Breast epithelium (tissue), 3 donors: ENCODE measurements at regions not wholly inside any gene's neighbourhood (a gene's known extent, or its start where the extent isn't known, plus 50 kb on each side); places are given as distances from the start of the nearest gene placed in this dataset.

Experiments used
- POLR2AphosphoS5 ChIP-seq, 3 donors: sonication (generic); formaldehyde crosslinking; IDR thresholded peaks; one replicate each; pipeline ENCODE4 v1.6.1; 2017; ENCODE audit warnings: antibody characterized with exemption in 3 of 3
- TF ChIP-seq, protein P1 (sequence below), 3 donors: fragments of 450-650 bp; IDR thresholded peaks; one replicate each; pipeline ENCODE4 v1.5.1; 2016 to 2017; ENCODE audit warnings: antibody characterized with exemption in 3 of 3, mild to moderate bottlenecking in 3 of 3, moderate library complexity in 3 of 3

DNA sequence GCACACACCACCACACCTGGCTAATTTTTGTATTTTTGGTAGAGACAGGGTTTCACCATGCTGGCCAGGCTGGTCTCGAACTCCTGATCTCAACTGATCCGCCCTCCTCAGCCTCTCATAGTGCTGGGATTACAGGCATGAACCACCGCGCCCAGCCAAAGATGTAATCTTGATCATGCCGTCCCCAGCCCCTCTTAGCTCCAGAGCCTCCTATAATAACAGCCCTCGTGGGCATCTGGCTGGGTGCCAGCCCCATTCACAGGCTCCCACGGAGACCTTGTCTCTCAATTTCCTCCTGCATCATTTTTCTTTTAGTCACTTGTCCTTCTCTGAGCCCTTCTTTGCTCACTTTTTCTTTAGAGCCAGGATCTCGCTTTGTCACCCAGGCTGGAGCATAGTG, 94.2 kb downstream of the KATNIP start:
- TF ChIP-seq, protein P1, sequence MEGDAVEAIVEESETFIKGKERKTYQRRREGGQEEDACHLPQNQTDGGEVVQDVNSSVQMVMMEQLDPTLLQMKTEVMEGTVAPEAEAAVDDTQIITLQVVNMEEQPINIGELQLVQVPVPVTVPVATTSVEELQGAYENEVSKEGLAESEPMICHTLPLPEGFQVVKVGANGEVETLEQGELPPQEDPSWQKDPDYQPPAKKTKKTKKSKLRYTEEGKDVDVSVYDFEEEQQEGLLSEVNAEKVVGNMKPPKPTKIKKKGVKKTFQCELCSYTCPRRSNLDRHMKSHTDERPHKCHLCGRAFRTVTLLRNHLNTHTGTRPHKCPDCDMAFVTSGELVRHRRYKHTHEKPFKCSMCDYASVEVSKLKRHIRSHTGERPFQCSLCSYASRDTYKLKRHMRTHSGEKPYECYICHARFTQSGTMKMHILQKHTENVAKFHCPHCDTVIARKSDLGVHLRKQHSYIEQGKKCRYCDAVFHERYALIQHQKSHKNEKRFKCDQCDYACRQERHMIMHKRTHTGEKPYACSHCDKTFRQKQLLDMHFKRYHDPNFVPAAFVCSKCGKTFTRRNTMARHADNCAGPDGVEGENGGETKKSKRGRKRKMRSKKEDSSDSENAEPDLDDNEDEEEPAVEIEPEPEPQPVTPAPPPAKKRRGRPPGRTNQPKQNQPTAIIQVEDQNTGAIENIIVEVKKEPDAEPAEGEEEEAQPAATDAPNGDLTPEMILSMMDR (IDR thresholded peaks at IDR 0.05) = no peak
- no peak for TF ChIP-seq POLR2AphosphoS5 (IDR thresholded peaks at IDR 0.05)
